ENCODE measurements at regions not wholly inside any gene's neighbourhood (a gene's known extent, or its start where the extent isn't known, plus 50 kb on each side); places are given as distances from the start of the nearest gene placed in this dataset.

- DNase-seq (ENCODE audit: low read depth in 3 of 3, low spot score in 2 of 3), result no peak
Observed at GRCh38 chr7:22008087-22008486, 62.4 kb upstream of the CDCA7L start.

- DNase-seq (ENCODE audit: low read depth in 3 of 3, low spot score in 2 of 3), result no peak
Observed at GRCh38 chr7:22005151-22005550, 59.5 kb upstream of the CDCA7L start.

- no peak for DNase-seq (ENCODE audit: low read depth in 3 of 3, low spot score in 2 of 3)
Observed at GRCh38 chr7:22002726-22003125, 57.0 kb upstream of the CDCA7L start.

GRCh38 chr7:22001345-22002004 is 55.8 kb upstream of the CDCA7L start:
- DNase-seq (ENCODE audit: low read depth in 3 of 3, low spot score in 2 of 3), result peak; percentile 37 to 63 (median 53)

- DNase-seq (ENCODE audit: low read depth in 3 of 3, low spot score in 2 of 3), result no peak
Observed at GRCh38 chr7:21999896-22000295, 54.2 kb upstream of the CDCA7L start.

- DNase-seq (ENCODE audit: low read depth in 3 of 3, low spot score in 2 of 3), result no peak
Observed at GRCh38 chr7:21996641-21997040, 50.9 kb upstream of the CDCA7L start.
